DMS53 treated with DMSO at 0.1 percent for 48 hours (cell line): ENCODE measurements at regions not wholly inside any gene's neighbourhood (a gene's known extent, or its start where the extent isn't known, plus 50 kb on each side); places are given as distances from the start of the nearest gene placed in this dataset.
"Not testable (repeated sequence)": the region's sequence is repeated elsewhere in the genome, so short reads cannot be mapped to it uniquely, and the experiment has no call there.

Source experiments
- DNase-seq: peaks from one replicate; lab custom pipeline; 2025; ENCODE audit not compliant: unreplicated experiment; lab: John Stamatoyannopoulos, UW

GRCh38 chr10:44278837-44279324 is 106.0 kb downstream of the CXCL12 start:
- DNase-seq, result no peak

GRCh38 chr10:44268435-44268948 is 116.4 kb downstream of the CXCL12 start:
- not testable (repeated sequence) for DNase-seq

GRCh38 chr10:44267007-44267406 is 117.9 kb downstream of the CXCL12 start:
- DNase-seq, result no peak

GRCh38 chr10:44264244-44264643 is 120.7 kb downstream of the CXCL12 start:
- no peak for DNase-seq

- no peak for DNase-seq
These were observed 121.1 kb downstream of the CXCL12 start for GRCh38 chr10:44263771-44264170.

- DNase-seq, result no peak
These were observed 122.2 kb downstream of the CXCL12 start for GRCh38 chr10:44262551-44263251.

GRCh38 chr10:44261710-44262455 is 123.0 kb downstream of the CXCL12 start:
- DNase-seq, result no peak

- DNase-seq, result no peak
These were observed 123.6 kb downstream of the CXCL12 start for GRCh38 chr10:44261296-44261695.

GRCh38 chr10:44260286-44260928 is 124.5 kb downstream of the CXCL12 start:
- DNase-seq, result no peak

- no peak for DNase-seq
These were observed 125.6 kb downstream of the CXCL12 start for GRCh38 chr10:44259090-44259874.

GRCh38 chr10:44258460-44259089 is 126.3 kb downstream of the CXCL12 start:
- no peak for DNase-seq

- DNase-seq, result no peak
These were observed 126.9 kb downstream of the CXCL12 start for GRCh38 chr10:44258019-44258418.

GRCh38 chr10:44253769-44254462 is 131.0 kb downstream of the CXCL12 start:
- DNase-seq, result no peak

GRCh38 chr10:44252631-44253030 is 132.3 kb downstream of the CXCL12 start:
- not testable (repeated sequence) for DNase-seq

GRCh38 chr10:44249933-44250332 is 135.0 kb downstream of the CXCL12 start:
- DNase-seq, result not testable (repeated sequence)

- no peak for DNase-seq
These were observed 135.4 kb downstream of the CXCL12 start for GRCh38 chr10:44249490-44249889.

GRCh38 chr10:44246700-44247099 is 138.2 kb downstream of the CXCL12 start:
- DNase-seq, result not testable (repeated sequence)

GRCh38 chr10:44246287-44246686 is 138.6 kb downstream of the CXCL12 start:
- not testable (repeated sequence) for DNase-seq

GRCh38 chr10:44245601-44245938 is 139.3 kb downstream of the CXCL12 start:
- no peak for DNase-seq
